Kidney capillary endothelial cell (primary cell): ENCODE measurements at regions not wholly inside any gene's neighbourhood (a gene's known extent, or its start where the extent isn't known, plus 50 kb on each side); places are given as distances from the start of the nearest gene placed in this dataset.

Experiments
- DNase-seq: peaks from one replicate; pipeline ENCODE4 v3.0.0-alpha.2; 2018; ENCODE audit warnings: low spot score

GRCh38 chr2:117071556-117072102 lies 742.9 kb upstream of the DDX18 start:
- no peak for DNase-seq

- DNase-seq: no peak
These were observed 739.7 kb upstream of the DDX18 start for GRCh38 chr2:117074756-117075155.

GRCh38 chr2:117085256-117085655 lies 729.2 kb upstream of the DDX18 start:
- DNase-seq: no peak

GRCh38 chr2:117085737-117086136 lies 728.8 kb upstream of the DDX18 start:
- DNase-seq: no peak

- DNase-seq: no peak
These were observed 728.1 kb upstream of the DDX18 start for GRCh38 chr2:117086174-117086942.

GRCh38 chr2:117086943-117087250 lies 727.6 kb upstream of the DDX18 start:
- no peak for DNase-seq

- DNase-seq: no peak
These were observed 726.8 kb upstream of the DDX18 start for GRCh38 chr2:117087535-117088291.

- no peak for DNase-seq
These were observed 723.3 kb upstream of the DDX18 start for GRCh38 chr2:117091041-117091837.

- no peak for DNase-seq
These were observed 712.9 kb upstream of the DDX18 start for GRCh38 chr2:117101613-117102012.

- DNase-seq: no peak
These were observed 705.7 kb upstream of the DDX18 start for GRCh38 chr2:117108741-117109267.

- no peak for DNase-seq
These were observed 695.5 kb upstream of the DDX18 start for GRCh38 chr2:117118994-117119393.

- DNase-seq: no peak
These were observed 691.1 kb upstream of the DDX18 start for GRCh38 chr2:117123362-117123761.

- DNase-seq: no peak
These were observed 687.8 kb upstream of the DDX18 start for GRCh38 chr2:117126656-117127055.

GRCh38 chr2:117127680-117128079 lies 686.8 kb upstream of the DDX18 start:
- no peak for DNase-seq

- DNase-seq: no peak
These were observed 686.0 kb upstream of the DDX18 start for GRCh38 chr2:117128461-117128860.

- DNase-seq: no peak
These were observed 677.1 kb upstream of the DDX18 start for GRCh38 chr2:117137371-117137770.

- no peak for DNase-seq
These were observed 645.3 kb upstream of the DDX18 start for GRCh38 chr2:117169036-117169765.

- no peak for DNase-seq
These were observed 643.6 kb upstream of the DDX18 start for GRCh38 chr2:117170897-117171296.

- no peak for DNase-seq
These were observed 635.1 kb upstream of the DDX18 start for GRCh38 chr2:117179405-117179804.

GRCh38 chr2:117190856-117191559 lies 623.5 kb upstream of the DDX18 start:
- no peak for DNase-seq

GRCh38 chr2:117195381-117195780 lies 619.1 kb upstream of the DDX18 start:
- no peak for DNase-seq
